ENCODE measurements at regions not wholly inside any gene's neighbourhood (a gene's known extent, or its start where the extent isn't known, plus 50 kb on each side); places are given as distances from the start of the nearest gene placed in this dataset.

DNA sequence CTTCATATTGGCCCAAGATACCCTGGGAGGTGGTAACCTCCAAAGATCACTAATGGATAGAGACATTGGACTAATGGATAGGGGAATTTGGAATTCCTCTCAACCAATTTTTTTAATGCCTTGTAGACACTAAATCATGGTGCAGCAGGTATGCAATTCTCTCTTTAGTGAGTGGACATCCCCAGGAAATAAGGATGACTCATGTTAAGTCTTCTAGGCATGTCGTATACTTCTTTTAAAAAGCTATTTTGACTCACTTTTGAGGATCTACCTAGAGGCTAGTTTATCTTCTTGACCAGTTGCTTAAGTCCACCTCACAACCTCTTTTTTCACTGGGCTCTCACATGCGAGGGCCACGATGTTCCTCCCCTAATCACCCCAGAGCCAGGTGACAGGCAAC lies 211.6 kb upstream of the CDH12 start:
- DNase-seq, result no peak

DNA sequence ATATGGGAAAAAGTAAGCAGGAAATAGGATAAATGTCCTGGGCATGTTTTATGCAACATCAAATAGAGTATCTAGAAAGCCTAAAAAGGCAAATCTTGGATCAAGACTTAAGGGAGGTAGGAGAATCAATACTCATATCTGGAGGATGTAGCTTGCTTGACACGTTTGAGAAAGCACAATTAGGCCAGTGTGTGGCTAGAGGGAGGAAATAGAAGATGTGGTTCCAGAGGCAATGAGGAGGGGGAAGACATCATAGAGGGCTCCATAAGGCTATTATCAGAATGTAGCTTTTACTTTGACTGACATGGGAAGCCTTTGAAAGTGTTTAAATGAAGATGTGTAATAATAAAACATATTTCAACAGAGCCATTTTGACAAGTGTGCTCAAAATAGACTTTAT lies 200.7 kb upstream of the CDH12 start:
- DNase-seq, result no peak

GRCh38 chr5:23042226-23042625 lies 189.1 kb upstream of the CDH12 start:
- no peak for DNase-seq

DNA sequence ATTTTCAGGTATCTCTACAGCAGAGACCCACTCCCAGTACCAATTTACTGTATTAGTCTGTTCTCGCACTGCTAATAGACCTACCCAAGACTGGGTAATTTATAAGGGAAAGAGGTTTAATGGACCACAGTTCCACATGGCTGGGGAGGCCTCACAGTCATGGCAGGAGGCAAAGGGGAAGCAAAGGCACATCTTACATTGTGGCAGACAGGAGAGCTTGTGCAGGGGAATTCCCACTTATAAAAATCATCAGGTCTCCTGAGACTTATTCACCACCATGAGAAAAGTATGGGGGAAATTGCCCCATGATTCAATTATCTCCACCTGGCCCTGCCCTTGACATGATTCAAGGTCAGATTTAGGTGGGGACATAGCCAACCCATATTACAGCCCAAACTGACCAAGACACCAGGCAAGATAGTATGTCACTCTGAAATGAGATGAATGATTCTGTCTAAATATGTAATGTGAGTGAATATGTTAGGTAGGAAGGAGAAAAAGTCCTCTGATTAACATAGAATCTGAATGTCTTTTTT lies 182.5 kb upstream of the CDH12 start:
- DNase-seq, result no peak

DNA sequence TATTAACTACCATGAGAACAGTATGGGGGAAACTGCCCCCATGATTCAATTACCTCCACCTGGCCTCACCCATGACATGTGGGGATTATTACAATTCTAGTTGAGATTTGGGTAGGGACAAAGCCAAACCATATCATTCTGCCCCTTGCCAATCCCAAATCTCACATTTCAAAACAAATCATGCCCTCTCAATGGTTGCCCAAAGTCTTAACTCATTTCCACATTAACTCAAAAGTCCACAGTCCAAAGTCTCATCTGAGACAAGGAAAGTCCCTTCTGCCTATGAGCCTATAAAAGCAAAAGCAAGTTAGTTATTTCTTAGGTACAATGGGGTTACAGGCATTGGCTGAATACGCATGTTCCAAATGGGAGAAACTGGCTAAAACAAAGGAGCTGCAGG lies 180.7 kb upstream of the CDH12 start:
- DNase-seq, result no peak

GRCh38 chr5:23029290-23029689 lies 176.1 kb upstream of the CDH12 start:
- no peak for DNase-seq

GRCh38 chr5:23028445-23029021 lies 175.4 kb upstream of the CDH12 start:
- no peak for DNase-seq

DNA sequence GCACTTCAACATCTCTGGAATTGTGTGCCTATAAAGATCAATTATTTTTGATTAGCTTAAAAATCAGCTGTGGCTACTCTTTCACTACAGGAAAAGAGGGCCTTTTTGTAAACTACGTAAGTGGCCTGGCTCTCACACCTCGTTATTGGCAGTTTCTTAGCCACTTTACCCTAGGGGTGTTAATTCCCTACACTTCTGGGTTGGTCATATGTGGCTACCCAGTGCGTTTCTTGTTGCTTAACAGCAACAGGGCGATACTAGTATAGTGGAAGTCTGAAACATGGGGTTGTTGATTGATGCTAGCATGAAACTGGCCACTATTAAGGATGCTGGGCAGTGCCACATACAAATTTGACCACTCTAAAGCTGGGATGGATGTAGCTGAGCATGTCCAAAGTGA lies 174.7 kb upstream of the CDH12 start:
- no peak for DNase-seq

- no peak for DNase-seq
Measured at GRCh38 chr5:23027331-23027730, 174.2 kb upstream of the CDH12 start.

DNA sequence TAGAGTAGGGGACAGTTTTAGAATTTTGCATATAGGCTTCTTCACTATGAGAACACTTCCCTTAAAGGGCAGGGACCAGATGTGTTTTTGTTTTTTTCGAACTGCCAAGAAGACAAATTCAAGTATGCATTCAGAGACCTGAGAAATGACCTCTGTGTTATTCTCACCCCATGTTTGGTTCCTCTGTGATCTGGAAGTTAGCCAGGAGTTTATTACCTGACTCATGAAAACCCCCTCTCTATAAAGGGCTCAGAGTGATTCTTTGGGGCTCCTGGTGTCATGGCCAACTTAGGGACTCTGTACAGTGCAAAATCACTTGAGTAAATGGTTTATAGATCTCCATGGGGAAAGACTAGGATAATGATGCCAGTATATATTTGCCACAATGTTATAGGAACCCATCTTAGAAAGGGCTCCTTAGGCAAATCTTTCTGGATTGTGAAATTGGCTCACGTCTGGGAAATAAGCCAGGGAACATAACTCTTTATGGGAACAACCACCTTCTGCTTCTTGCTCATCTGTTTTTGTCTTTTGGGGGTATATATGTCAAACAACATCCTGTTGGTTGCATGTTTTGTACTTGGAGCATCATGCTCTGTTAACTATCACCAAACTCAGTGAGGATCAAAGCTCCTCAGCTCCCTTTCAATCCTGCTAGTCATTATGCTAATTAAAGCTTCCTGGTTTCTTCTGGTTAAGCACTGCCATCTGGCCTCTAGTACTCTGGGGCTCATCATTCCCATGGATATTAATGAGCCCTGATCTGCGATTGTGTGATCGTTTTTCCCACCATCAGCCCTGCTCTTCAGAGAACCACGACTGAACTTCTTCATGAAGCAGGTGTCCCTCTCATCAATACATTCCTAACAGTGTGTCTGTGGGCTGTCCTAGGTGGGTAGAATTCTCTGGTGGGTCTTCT lies 173.4 kb upstream of the CDH12 start:
- DNase-seq, result no peak

GRCh38 chr5:23025629-23026233 lies 172.6 kb upstream of the CDH12 start:
- no peak for DNase-seq

- DNase-seq, result no peak
Measured at GRCh38 chr5:23024470-23024869, 171.3 kb upstream of the CDH12 start.

DNA sequence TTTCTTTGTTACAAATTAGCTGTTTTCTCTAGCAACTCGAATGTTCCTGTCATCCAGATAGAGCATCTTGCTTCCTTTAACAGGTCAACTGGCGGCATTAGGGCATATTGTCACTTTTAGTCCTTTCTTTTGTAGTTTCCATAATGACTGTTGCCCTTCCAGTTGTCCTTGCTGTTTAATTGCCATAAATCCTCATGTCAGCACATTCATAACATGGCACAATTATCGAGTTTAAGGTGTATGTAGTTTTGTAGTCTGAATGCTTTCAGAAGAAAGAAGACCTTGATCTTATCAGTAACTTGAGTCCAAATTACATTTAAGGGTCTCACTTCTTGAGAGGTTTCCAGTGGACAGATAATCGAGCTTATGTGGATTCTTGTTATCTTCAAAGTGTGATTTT lies 161.7 kb upstream of the CDH12 start:
- no peak for DNase-seq

GRCh38 chr5:23014266-23014665 lies 161.1 kb upstream of the CDH12 start:
- peak; percentile 70 for DNase-seq

DNA sequence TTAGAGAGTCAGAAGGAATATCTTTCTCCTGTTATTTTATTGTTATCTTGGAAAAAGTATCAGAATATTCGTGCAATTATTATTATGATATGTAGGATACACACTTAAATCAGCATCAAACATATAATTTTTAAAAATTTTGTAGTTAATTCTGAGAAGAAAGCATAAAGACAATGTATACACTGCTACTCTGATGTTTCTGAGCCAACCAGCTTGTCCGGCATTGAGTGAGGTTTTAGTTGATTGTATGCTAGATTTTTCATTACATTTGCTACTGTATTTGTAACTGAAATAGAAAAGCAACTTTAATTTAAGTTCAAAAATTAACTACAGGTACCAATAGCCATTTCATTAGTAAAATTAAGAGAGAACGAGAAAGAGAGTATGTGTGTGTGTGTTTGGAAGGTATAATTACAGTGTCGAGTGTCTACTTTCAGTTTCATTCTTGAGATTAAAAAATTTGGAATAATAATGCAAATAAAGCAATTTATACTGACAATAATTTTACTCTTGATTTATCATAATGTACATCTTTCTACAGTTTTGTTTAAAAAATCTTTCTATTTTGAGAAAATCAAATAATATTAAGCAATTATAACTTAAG lies 160.4 kb upstream of the CDH12 start:
- DNase-seq, result peak; percentile 50

DNA sequence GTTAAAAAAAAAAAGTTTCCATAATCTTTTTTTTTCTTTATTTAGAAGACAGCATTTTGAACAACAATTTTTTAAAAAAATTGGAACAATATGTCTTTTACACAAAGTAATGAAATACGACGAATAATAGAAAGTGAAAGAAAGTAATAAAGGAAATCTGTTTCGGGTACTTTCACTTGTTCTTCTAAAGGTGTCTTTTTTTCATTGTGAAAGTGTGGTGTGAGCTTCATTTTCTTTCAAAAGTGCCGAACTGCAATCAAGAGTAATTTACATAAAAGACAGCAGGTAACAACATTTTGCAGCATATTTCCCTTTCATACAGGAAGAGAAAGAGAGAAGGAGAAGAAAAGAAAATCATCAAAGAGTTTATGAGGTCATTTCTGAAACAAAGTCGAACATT lies 159.7 kb upstream of the CDH12 start:
- no peak for DNase-seq

DNA sequence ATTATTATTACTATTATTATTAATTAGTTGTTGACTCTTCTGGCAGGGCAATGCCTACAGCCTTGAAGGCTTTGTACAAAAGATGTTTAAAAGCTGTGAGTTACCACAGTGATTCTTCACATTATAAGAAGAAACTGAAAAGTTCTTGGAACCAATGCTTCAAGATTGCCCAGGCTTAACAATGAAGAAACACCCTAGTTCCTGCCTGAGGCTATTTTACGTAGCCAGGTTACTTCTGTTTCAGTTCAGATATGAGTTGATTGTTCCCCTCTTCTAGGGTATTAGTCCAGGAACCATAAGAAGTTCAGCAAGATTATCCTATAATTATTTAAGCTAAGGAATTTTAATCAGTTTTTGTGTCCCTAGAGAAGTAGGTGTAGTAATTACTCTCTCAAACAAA lies 154.6 kb upstream of the CDH12 start:
- DNase-seq, result no peak

GRCh38 chr5:23007236-23007635 lies 154.1 kb upstream of the CDH12 start:
- DNase-seq, result no peak

GRCh38 chr5:23001120-23001519 lies 148.0 kb upstream of the CDH12 start:
- no peak for DNase-seq

GRCh38 chr5:22998774-22999173 lies 145.6 kb upstream of the CDH12 start:
- DNase-seq, result no peak

- DNase-seq, result no peak
Measured at GRCh38 chr5:22998362-22998761, 145.2 kb upstream of the CDH12 start.

DNA sequence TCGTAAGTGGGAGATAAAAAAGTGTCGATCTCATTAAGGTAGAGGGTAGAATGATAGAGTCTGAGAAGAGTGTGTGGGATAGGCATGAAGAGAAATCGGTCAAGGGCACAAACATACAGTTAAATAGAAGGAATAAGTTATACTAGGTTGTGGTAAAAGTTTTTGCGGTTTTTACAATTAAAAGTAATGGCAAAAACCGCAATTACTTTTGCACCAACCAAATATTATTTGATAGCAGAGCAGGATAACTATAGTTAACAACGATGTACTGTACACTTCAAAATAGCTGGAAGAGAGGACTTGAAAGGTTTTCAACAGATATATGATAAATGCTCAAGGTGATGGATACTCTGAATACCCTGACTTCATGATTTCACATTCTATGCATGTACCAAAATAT lies 135.8 kb upstream of the CDH12 start:
- DNase-seq, result no peak

DNA sequence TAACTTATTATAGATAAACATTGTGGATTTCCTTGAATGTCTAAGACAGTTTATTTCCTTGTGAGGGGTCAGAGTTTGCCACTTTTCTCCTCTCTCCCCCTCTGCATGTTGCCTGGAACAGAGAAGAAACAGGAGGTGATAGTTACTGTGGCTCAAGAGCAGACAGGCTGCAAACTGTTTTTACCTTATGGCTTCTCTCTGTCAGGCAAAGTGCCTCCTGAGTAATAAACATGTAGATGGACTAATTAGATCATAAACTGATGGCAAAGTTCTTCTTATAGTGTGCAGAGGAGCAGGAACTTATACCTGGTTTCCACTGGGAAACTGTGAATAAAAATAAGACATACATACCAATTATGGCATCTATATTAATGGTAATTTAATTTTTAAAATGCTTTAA lies 133.1 kb upstream of the CDH12 start:
- DNase-seq, result no peak

DNA sequence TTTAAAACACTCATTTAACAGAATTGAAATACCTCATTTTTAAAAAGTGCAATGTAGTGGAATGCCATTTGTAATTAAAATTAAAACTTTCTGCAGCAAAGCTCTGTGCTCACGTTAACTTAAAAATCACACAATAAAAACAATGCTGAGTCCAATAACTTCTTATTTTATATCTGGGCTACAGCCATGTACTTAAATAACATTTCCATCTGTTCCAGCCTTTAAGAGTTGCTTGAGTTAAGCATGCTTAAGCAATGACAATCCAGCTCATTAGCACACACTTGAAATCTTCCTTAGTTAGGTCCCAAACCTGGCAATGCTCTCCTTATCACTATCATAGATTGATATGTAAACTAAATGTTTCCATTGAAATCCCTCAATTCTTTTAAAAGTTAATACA lies 132.3 kb upstream of the CDH12 start:
- no peak for DNase-seq

Measured in NCI-H510A treated with DMSO at 0.1 percent for 48 hours (cell line).